ENCODE measurements at regions not wholly inside any gene's neighbourhood (a gene's known extent, or its start where the extent isn't known, plus 50 kb on each side); places are given as distances from the start of the nearest gene placed in this dataset.

DNA sequence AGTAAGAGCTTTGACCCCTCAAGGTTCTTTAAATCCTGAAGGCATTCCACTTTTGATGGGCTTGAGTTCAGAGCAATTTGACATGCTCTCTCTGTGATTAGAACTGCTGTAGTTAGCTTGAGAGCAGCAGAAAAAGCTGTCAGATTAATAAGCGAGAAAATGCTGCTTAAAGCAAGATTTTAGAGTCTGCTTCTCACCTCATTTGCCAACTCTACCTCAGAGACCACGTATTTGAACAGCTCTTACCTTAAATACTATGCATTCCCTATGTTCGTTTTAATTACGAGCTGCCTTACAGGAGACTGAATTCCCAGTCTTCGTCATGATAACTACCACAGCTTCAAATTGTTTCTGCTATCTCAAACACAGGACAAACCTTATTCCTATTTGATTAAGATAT is 253.4 kb downstream of the SLITRK6 start:
- TF ChIP-seq, protein P1, sequence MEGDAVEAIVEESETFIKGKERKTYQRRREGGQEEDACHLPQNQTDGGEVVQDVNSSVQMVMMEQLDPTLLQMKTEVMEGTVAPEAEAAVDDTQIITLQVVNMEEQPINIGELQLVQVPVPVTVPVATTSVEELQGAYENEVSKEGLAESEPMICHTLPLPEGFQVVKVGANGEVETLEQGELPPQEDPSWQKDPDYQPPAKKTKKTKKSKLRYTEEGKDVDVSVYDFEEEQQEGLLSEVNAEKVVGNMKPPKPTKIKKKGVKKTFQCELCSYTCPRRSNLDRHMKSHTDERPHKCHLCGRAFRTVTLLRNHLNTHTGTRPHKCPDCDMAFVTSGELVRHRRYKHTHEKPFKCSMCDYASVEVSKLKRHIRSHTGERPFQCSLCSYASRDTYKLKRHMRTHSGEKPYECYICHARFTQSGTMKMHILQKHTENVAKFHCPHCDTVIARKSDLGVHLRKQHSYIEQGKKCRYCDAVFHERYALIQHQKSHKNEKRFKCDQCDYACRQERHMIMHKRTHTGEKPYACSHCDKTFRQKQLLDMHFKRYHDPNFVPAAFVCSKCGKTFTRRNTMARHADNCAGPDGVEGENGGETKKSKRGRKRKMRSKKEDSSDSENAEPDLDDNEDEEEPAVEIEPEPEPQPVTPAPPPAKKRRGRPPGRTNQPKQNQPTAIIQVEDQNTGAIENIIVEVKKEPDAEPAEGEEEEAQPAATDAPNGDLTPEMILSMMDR (conservative IDR thresholded peaks at IDR 0.05), result no peak
- TF ChIP-seq ZFX (IDR thresholded peaks at IDR 0.05), result no peak
